Activated CD4-positive, alpha-beta T cell treated with anti-CD3 and anti-CD28 coated beads, Interleukin-2, amount 50 U/mL, for 16 hours (primary cell): ENCODE measurements at regions not wholly inside any gene's neighbourhood (a gene's known extent, or its start where the extent isn't known, plus 50 kb on each side); places are given as distances from the start of the nearest gene placed in this dataset.
"Not testable (repeated sequence)": the region's sequence is repeated elsewhere in the genome, so short reads cannot be mapped to it uniquely, and the experiment has no call there.

Experiments used
- DNase-seq: peaks from one replicate; pipeline ENCODE4 v3.0.0-alpha.2; 2020

DNA sequence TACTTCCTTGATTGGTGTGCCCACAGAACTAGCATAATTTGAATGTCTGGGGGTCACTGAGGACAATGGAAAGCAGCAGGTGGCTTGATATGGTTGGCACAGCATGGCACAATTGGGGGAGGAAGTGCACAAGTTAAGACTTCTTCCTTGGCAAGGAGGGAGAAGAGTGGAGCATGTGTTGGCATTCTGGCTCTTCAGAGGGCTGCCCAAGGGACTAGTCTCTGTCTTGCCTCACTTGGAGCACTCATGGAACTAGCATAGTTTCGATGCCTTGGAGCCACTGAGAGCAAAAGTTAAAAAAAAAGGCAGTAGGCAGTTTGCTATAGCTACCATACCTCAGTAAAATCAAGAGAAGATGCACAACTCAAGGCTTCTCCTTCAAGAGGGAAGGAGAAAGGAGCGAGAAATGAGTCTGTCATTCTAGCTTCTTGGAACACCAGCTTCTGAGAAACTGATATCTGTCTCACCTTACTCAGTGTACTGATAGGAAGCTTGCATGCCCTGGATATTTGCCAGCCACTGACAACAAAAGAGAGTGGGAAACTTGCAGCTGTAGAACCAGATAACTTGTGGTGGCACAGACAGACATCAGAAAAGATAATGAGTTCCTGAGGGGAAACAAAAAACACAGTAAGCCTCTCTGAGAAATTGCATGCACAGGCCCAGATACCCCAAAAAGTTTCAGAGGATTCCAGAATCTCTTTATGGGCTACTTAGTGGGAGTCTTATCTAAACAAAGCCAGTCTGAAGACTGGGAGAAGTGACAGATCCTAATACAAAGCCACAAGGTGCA is 207.5 kb upstream of the SAMSN1 start:
- peak; percentile 32 for DNase-seq

- DNase-seq = no peak
These were observed 207.0 kb upstream of the SAMSN1 start for GRCh38 chr21:14753069-14753465.

GRCh38 chr21:14752345-14752909 is 206.3 kb upstream of the SAMSN1 start:
- DNase-seq = no peak

GRCh38 chr21:14751602-14752344 is 205.7 kb upstream of the SAMSN1 start:
- no peak for DNase-seq

DNA sequence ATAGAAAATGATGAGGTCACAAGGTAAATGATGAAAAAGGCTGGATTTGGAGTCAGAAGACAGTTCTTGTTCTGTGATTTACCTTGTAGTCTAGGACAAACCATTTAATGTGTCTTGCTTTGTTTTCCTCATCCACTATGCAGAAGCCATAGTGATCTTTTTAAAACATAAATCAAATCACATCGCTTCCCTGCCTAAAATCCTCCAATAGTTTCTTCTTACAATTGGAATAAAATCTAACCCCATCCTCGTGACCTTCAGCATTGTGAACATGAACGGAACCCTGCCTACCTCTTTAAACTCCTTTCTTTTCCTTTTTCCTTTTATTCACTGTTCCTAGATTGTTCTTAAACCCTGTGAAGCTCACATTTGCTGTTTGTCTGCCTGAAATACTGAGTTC is 204.9 kb upstream of the SAMSN1 start:
- DNase-seq = no peak

DNA sequence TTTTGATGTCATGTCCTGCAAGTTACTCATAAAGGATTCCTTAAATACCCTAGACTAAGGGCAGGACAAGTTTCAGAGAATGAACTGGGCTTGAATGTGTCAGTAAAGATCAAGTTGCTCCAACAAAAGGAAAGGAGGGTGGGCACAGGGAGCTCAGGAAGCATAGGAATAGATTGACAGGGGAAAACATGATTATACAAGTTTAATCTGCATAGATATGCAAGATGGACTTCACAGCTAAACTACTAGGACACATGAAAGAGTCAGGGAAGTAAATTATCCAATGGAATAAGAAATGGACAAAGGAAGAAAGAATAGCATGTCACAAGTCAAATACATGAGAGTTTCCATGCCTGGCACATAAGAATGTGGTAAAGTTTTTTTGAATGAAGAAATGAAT is 203.9 kb upstream of the SAMSN1 start:
- DNase-seq = no peak

DNA sequence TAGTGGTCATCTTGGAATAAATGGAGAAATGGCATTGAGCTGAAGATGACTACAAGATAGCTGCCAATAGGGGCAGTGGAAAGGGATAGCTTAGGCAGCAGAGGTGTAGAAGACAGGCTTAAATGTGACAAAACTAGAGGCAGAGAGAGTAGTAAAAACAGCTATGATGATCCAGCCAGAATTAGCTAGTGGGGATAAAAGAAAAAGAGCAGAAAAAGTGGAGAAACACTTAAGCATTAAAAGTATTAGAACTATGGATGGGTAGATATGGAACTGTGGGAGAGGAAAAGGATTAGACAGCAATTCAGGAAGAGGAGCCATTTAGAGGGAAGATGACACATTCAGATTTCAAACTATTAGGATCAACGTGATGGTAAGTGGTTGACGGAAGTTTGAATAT is 202.5 kb upstream of the SAMSN1 start:
- no peak for DNase-seq

DNA sequence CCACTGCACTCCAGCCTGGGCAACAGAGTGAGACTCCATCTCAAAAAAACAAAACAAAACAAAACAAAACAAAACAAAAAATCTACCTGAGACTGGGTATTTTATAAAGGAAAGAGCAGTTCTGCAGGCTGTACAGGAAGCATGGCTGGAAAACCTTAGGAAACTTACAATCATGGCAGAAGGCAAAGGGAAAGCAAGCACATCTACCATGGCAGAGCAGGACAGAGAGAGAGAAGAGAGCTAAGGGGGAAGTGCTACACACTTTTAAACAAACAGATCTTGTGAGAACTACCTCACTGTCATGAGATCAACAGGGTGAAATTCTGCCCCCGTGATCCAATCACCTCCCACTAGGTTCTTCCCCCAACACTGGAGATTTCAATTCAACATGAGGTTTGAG is 198.3 kb upstream of the SAMSN1 start:
- DNase-seq = no peak

- no peak for DNase-seq
These were observed 196.0 kb upstream of the SAMSN1 start for GRCh38 chr21:14742119-14742518.

DNA sequence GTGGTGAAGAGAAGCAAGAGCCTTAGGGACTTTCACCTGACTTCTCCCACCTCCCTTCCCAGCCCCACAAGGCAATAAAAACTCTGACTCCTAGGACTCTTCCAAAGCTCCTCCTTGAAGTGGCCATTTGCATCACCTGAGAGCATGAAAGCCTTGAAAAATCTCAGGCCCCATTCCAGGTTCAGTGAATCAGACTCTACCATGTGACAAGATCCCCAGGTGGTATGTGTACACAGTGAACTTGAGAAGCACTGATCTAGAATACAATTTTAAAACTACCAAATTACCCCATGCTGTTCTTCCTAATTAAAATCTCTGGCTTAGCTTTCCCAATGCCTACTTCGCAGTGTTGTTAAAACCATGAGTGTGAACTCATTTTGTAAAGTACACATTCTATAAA is 195.1 kb upstream of the SAMSN1 start:
- no peak for DNase-seq

DNA sequence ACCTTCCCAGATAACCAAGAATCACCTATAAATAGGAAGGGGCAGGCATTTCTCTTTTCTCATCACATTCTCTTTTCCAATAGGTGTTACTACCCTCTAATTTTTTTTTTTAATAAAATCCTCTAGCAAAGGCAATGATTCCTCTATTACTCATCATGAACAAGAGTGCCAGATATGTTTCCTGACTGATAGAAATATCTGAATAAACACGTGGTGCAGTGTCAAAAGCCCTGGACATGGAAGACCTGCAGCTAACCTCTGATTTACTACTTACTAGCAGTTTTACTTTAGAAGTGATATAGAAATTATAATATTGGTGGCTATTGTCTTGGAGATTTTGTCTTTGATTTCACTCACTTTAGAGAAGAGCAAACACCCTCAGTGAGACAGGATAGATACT is 194.6 kb upstream of the SAMSN1 start:
- no peak for DNase-seq

DNA sequence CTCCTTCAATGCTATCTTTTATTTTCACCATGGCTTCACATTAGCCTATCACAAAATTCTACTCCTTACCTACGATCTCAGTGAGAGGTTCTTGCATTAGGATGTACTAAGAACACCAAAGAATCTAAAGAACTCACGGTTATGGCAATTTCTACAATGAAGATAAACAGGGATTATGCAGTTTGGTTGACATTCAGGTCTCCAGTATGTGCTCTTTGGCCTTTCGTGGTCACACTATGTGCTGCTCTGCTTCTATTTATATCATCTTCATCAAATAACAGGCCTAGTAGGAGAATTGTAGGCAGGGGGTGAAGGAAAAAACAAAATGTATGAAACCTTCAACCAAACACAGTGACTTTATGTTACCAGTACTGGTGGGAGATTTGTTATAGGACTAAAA is 194.0 kb upstream of the SAMSN1 start:
- no peak for DNase-seq

GRCh38 chr21:14739590-14739989 is 193.5 kb upstream of the SAMSN1 start:
- no peak for DNase-seq

- not testable (repeated sequence) for DNase-seq
These were observed 192.5 kb upstream of the SAMSN1 start for GRCh38 chr21:14738576-14738975.

DNA sequence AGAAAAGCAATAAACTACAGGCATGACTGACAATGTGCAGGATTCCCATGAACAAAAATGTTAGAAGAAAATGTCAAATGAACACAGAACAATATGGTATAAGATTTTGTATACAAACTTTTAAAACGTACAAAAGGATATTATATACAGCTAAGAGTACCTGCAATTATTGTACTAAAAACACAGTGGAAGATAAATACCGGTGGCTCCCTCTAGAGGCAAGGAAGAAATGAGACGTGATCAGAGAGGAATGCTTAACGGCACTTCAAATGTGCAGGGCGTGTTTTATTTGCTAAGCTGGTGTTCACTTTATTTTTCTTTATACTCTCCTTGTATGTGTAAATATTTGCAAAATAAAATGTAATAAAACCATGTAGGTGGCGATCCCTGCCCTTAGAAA is 191.8 kb upstream of the SAMSN1 start:
- DNase-seq = peak; percentile 77

- DNase-seq = no peak
These were observed 191.2 kb upstream of the SAMSN1 start for GRCh38 chr21:14737284-14737691.

GRCh38 chr21:14736672-14737071 is 190.6 kb upstream of the SAMSN1 start:
- peak; percentile 34 for DNase-seq

DNA sequence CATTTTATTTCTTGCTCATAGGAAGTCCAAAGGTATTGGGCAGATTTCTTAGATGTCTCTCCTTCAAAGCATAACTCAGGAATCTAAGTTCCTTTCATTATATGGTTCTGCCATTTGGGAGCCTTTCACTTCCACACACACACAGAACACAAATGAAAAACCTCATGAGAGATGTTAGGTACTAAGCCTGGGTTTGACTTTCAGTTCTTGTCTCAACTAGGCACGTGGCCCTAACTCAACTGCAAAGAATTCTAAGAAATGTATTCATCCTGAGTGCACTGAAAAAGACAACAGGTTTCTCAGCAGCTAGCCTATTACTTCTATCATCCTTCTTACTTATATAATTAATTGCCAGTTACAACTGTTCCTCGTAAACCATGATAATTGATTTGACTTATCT is 190.0 kb upstream of the SAMSN1 start:
- DNase-seq = peak; percentile 62

DNA sequence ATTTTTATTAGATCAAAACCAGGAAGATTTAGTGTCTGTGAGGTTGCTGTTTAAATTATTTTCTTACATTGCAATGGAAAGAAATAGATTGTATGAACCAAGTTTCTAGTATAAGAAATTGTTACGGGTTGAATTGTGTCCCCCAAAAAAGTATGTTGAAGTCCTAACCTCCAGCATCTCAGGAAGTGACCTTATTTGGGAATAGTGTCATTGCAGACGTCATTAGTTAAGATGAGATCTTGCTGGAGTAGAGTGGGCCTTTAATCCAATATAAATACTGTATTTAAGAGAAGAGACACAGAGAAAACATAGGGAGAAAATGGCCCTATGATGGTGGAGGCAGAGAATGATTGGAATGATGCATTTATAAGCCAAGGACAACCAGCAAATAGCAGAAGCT is 188.7 kb upstream of the SAMSN1 start:
- DNase-seq = no peak

- no peak for DNase-seq
These were observed 188.1 kb upstream of the SAMSN1 start for GRCh38 chr21:14734191-14734590.

DNA sequence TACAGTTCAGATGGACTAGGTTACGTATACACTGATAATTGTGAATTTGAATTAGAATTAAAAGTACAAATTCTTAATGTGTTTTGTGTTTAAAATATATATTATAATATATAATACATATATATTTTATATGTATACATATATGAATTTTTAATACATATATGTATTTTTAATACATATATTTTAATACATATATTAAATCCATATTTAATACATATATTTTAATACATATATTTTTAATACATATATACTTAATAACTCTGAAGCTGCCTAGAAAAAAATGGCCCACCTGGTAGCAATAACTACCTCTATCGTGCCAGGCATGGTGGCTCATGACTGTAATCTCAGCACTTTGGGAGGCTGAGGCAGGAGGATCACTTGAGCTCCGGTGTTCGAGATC is 179.1 kb upstream of the SAMSN1 start:
- DNase-seq = no peak

DNA sequence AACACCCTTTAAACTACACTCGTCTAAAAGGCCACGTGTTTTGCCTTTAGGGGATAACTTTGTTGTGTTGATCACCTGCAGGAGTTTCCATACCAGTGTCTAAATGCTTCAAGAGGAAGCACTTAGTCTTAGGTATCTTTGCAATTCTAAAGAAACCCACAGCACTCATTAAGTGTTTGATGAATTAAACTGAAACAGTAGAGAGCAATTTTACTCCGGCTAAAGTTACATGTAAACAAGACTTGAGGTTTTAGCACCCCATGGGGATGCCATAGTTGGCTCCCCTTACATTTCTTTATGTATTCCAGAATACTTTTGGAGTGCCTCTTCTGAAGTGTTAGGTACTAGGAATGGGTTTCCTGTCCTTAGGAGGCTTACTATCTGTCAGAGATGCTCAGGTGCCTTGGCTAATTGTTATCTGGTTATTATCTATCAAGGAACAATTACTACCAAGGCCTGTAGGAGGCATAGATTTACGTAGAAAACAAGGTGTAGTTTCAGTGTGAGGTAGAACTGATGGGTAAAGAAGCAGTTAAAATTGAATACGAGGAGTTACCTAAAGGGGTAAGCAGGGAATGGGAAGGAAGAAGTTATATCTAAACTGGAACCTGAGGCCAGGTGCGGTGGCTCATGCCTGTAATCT is 176.8 kb upstream of the SAMSN1 start:
- DNase-seq = peak; percentile 62

- DNase-seq = no peak
These were observed 174.1 kb upstream of the SAMSN1 start for GRCh38 chr21:14720237-14720636.

GRCh38 chr21:14718951-14719350 is 172.8 kb upstream of the SAMSN1 start:
- DNase-seq = no peak
